GM13976 (cell line): ENCODE measurements at regions not wholly inside any gene's neighbourhood (a gene's known extent, or its start where the extent isn't known, plus 50 kb on each side); places are given as distances from the start of the nearest gene placed in this dataset.
"Not testable (repeated sequence)": the region's sequence is repeated elsewhere in the genome, so short reads cannot be mapped to it uniquely, and the experiment has no call there.

Source experiments
- DNase-seq: peaks from one replicate; pipeline ENCODE4 v3.0.0; 2012; ENCODE audit warnings: low spot score
- CTCF ChIP-seq: IDR thresholded peaks from 2 replicates; pipeline ENCODE4 v1.5.1; 2012; ENCODE audit warnings: borderline replicate concordance, mild to moderate bottlenecking; ENCODE audit not compliant: insufficient read depth; ENCODE audit errors: extremely low read depth, missing control alignments, control extremely low read depth
- in situ Hi-C: fragments of 300-500 bp; cut with MboI; formaldehyde crosslinking; loops from one replicate; pipeline ENCODE4 v1.12.0; 2022; ENCODE audit warnings: low sequenced_read_pairs, mixed read lengths, inconsistent platforms; ENCODE audit not compliant: unreplicated experiment

DNA sequence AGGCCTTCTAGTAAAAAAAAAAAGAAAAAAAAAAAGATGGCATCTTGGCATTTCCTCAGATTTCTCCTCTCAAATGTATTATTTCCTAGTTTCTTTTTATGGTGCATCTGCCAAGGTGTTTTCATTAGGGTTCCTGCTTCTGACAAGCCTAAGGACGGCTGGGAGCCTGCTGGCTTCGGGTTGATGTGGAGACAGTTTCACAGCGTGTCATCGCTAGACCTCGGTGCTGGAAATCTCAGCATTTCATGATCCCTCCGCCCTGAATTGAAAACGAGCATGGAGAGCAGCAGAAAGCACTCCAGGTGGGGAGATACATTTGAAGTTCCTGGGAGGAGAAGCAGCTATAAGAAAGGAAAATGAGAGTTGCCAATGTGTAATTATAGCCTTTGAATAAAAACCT, 283.9 kb upstream of the CNTN5 start:
- in situ Hi-C loops, result no loop called here

GRCh38 chr11:98740321-98740720, 280.4 kb upstream of the CNTN5 start:
- in situ Hi-C loops, result no loop called here
- DNase-seq, result no peak
- no peak for TF ChIP-seq CTCF

More for the DNA sequence above, 283.9 kb upstream of the CNTN5 start:
- TF ChIP-seq CTCF, result no peak
- DNase-seq, result no peak

GRCh38 chr11:98763446-98763845, 257.3 kb upstream of the CNTN5 start:
- DNase-seq, result not testable (repeated sequence)

GRCh38 chr11:98766903-98767302, 253.8 kb upstream of the CNTN5 start:
- in situ Hi-C loops, result no loop called here
- no peak for TF ChIP-seq CTCF
- no peak for DNase-seq

More at GRCh38 chr11:98763446-98763845, 257.3 kb upstream of the CNTN5 start:
- in situ Hi-C loops, result not testable (repeated sequence)

- DNase-seq, in situ Hi-C loops: not testable (repeated sequence)
Measured at GRCh38 chr11:98770046-98770445, 250.7 kb upstream of the CNTN5 start.

- TF ChIP-seq CTCF, result no peak
- in situ Hi-C loops, result no loop called here
- DNase-seq, result no peak
Measured at GRCh38 chr11:98771791-98772190, 249.0 kb upstream of the CNTN5 start.

DNA sequence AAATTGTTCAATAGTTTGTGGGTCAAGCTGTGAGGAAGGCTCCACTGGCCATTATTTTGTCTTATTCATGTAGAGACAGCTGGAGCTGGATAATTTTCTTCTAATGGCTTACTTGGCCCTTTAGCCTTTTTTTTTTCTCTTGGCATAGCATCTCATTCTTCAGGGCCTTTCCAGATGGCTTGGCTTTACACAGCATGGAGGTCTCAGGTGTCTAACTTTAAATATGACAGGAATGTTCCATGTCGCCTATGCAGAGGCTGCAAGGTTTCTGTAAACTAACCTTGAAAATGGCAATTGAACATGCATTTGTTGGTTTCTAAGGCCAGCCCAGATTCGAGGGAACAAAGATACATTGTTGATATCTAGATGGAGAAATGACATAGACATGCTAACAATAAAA, 247.9 kb upstream of the CNTN5 start:
- in situ Hi-C loops, result no loop called here
- no peak for DNase-seq
- no peak for TF ChIP-seq CTCF

DNA sequence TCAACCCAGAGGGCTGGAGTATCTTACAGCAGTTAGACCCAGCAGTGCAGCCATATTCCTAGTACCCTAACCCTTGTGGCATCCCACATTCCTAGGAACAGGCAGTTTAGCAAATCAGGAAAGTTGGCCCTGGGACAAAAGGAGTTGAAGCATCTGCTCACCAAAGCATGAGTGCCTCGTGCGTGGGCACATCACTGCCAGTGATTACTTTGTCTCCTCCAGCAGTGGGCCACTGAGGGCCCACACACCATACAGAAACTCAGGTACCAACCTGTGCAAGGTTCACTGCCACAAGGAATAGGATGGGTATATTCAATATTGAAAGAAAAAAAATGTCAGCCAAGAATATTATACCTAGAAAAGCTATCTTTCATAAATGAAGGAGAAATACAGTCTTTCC, 227.5 kb upstream of the CNTN5 start:
- in situ Hi-C loops, result no loop called here
- no peak for DNase-seq
- no peak for TF ChIP-seq CTCF
